ENCODE measurements at regions not wholly inside any gene's neighbourhood (a gene's known extent, or its start where the extent isn't known, plus 50 kb on each side); places are given as distances from the start of the nearest gene placed in this dataset.

GRCh38 chrX:103158317-103158621, 56.6 kb upstream of the BEX4 start:
- Histone ChIP-seq H3K4me1 (ENCODE audit: low read depth) (no peaks in the 10 kb centered on the region), H3K27me3 (no peaks in the 10 kb centered on the region), H3K4me3 (no peak overlapping the region), H3K27ac (no peak overlapping the region), H3K36me3 (no peaks in the 10 kb centered on the region), H3K9me3 (ENCODE audit: low read depth) (no peaks in the 10 kb centered on the region)
- DNase-seq (ENCODE audit: low read depth in 1 of 2, low spot score in 1 of 2), result no peak
- TF ChIP-seq CTCF (IDR thresholded peaks at IDR 0.05; ENCODE audit: low read depth, low read length), result no peak

GRCh38 chrX:103157496-103158316, 57.2 kb upstream of the BEX4 start:
- peak; percentile 36 to 72 for DNase-seq (ENCODE audit: low read depth in 1 of 2, low spot score in 1 of 2)
- Histone ChIP-seq H3K4me1 (ENCODE audit: low read depth) (no peaks in the 10 kb centered on the region), H3K27me3 (no peaks in the 10 kb centered on the region), H3K9me3 (ENCODE audit: low read depth) (no peaks in the 10 kb centered on the region), H3K27ac (no peak overlapping the region), H3K4me3 (no peak overlapping the region), H3K36me3 (no peaks in the 10 kb centered on the region)
- peak; percentile 57 for TF ChIP-seq CTCF (IDR thresholded peaks at IDR 0.05; ENCODE audit: low read depth, low read length)

- no peaks in the 10 kb centered on the region for H3K27me3 ChIP-seq
- no peaks in the 10 kb centered on the region for H3K36me3 ChIP-seq
- peak in 1 of 2 donors; percentile 73 for DNase-seq (ENCODE audit: low read depth in 1 of 2, low spot score in 1 of 2)
- H3K4me1 ChIP-seq (ENCODE audit: low read depth), result no peaks in the 10 kb centered on the region
- TF ChIP-seq CTCF (IDR thresholded peaks at IDR 0.05; ENCODE audit: low read depth, low read length), result no peak
- no peak overlapping the region for H3K27ac ChIP-seq
- H3K4me3 ChIP-seq, result no peak overlapping the region
- H3K9me3 ChIP-seq (ENCODE audit: low read depth), result no peaks in the 10 kb centered on the region
Measured at GRCh38 chrX:103155201-103155600, 59.7 kb upstream of the BEX4 start.

GRCh38 chrX:103153661-103154060, 60.7 kb upstream of the NXF3 start:
- no peak overlapping the region for H3K27ac ChIP-seq
- H3K4me3 ChIP-seq, result no peak overlapping the region
- H3K36me3 ChIP-seq, result no peaks in the 10 kb centered on the region
- DNase-seq (ENCODE audit: low read depth in 1 of 2, low spot score in 1 of 2), result no peak
- H3K27me3 ChIP-seq, result no peaks in the 10 kb centered on the region
- no peak for TF ChIP-seq CTCF (IDR thresholded peaks at IDR 0.05; ENCODE audit: low read depth, low read length)
- H3K4me1 ChIP-seq (ENCODE audit: low read depth), result no peaks in the 10 kb centered on the region
- H3K9me3 ChIP-seq (ENCODE audit: low read depth), result no peaks in the 10 kb centered on the region

- Histone ChIP-seq H3K4me3 (no peak overlapping the region), H3K27me3 (no peaks in the 10 kb centered on the region), H3K27ac (no peak overlapping the region), H3K36me3 (no peaks in the 10 kb centered on the region), H3K4me1 (ENCODE audit: low read depth) (no peaks in the 10 kb centered on the region), H3K9me3 (ENCODE audit: low read depth) (no peaks in the 10 kb centered on the region)
- no peak for TF ChIP-seq CTCF (IDR thresholded peaks at IDR 0.05; ENCODE audit: low read depth, low read length)
- no peak for DNase-seq (ENCODE audit: low read depth in 1 of 2, low spot score in 1 of 2)
Measured at GRCh38 chrX:103151799-103152198, 58.9 kb upstream of the NXF3 start.

All from cardiac muscle cell (in vitro differentiated cells and primary cell).